ENCODE measurements at regions not wholly inside any gene's neighbourhood (a gene's known extent, or its start where the extent isn't known, plus 50 kb on each side); places are given as distances from the start of the nearest gene placed in this dataset.

GRCh38 chr6:165733489-165733791, 70.4 kb upstream of the PDE10A start:
- DNase-seq, result no peak

DNA sequence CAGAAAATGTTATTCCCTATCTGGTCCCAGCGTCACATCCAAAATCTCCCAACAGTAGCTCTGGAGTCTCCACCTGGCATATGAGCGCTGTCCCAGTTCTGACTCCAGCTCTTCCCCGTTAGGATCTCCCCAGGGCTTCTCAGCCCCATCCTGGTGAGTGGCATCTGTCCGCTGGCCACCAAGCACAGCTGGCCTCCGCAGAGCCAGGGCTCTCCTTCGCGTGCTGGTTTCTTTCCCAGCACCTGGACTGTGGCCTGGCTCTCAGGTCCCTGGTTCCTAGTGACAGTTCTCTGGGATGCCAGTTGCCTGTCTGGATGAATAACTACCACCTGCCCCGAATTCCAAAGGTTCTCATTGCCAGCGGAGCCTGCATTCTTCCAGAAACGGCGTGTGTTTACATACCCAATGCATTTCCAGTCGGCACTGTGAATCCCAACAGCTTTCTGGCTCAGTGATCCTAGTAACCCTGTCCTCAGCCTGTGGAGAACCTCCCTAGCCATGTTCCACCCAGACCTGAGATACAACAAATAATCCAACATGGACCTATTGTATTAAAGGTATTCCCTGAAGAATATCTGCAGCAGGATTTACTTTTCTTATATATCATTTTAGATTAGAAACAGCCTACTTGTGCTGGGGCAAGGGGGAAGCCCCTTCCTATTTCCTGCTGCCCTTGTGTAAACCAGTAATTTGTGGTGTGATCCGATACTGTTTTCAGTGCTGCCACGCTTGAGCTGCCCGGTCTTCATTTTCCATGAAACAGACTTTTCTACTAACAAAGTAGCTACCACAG, 69.9 kb upstream of the PDE10A start:
- no peak for DNase-seq

- DNase-seq, result peak; percentile 68
Observed at GRCh38 chr6:165729307-165729936, 66.4 kb upstream of the PDE10A start.

DNA sequence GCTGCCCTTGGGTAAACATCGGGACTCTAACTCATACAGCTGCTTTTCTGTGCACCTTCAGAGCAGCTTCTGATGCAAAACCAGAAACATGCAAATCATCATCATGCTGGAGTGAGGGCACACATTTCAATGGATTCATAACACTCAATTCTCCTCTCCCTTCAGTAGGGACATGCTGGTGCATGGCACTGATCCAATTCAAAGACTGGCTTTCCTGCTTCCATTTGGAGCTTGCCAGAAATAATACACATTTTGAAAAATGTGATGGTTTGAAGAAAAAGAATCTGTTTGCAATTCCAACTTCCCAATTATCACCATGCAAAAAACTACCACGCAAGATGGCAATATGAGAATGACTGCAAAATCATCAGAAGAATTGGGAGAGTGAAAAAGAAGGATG, 65.2 kb upstream of the PDE10A start:
- DNase-seq, result no peak

- DNase-seq, result no peak
Observed at GRCh38 chr6:165726965-165727381, 63.9 kb upstream of the PDE10A start.

DNA sequence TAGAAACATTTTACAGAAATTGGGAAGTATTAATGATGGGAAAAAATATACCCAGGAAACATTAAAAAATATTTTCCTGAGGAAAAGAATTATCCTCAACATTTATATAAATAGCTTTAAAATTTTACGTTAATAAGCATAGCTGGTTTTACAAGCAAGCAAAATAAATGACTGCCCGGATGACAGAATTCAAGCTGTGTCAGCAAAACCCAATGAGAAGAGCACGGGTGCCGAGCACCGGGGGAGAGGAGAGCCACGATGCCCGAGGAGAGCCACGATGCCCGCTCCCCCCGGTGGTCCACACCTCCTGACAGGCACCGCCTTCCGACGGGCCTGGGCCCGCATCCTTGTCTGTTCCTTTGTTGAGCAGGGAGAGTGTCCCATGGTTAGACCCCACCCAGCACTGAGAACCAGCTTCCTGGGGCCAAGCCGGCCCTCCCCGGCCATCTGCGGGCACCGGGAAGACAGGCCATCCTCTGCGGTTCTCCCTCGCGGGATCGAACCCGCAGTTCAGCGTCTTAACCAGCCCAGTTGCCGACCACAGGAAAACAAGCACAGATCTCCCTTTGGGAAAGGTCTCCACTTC, 63.3 kb upstream of the PDE10A start:
- no peak for DNase-seq

GRCh38 chr6:165725201-165725600, 62.2 kb upstream of the PDE10A start:
- no peak for DNase-seq

GRCh38 chr6:165723326-165723725, 60.3 kb upstream of the PDE10A start:
- DNase-seq, result no peak

DNA sequence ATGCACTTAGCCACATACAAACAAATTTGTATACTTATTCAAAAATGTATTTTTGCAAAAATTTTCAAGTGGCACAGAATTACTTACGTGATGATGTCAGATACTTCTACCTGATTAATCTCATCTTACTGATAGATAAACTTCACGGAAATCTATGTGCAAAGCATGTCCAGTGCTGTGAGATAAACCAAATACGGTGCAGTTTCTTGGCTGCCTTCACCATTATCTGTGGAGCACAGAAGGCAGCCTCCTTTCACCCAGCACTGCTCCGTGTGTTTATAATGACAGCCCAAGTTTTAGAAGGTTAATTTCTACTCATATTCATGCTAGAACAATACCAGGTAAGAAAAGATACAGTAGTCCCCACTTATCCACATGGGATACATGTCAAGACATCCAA, 59.0 kb upstream of the PDE10A start:
- DNase-seq, result no peak

DNA sequence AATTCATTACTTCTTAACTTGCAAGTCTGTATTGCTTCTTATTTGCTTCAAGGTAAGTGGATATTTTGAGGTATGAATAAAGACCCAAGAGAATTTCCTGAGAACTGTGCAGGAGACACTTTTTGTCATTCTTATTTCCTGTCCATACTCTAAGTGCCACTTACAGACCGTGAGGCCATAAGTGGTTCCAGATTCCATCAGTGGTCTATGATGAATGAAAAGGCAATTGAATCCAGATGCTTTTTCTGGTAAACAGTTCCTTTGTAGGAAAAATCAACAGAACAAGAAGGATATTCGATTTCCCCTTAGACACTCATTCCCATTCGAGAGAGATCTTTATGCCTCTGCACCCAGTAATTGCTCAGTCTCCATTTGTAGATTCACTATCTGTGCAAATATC, 58.3 kb upstream of the PDE10A start:
- no peak for DNase-seq

- DNase-seq, result no peak
Observed at GRCh38 chr6:165718491-165718891, 55.5 kb upstream of the PDE10A start.

GRCh38 chr6:165717732-165718465, 54.9 kb upstream of the PDE10A start:
- DNase-seq, result no peak

- no peak for DNase-seq
Observed at GRCh38 chr6:165716886-165717285, 53.8 kb upstream of the PDE10A start.

GRCh38 chr6:165715428-165715827, 52.4 kb upstream of the PDE10A start:
- DNase-seq, result no peak

- no peak for DNase-seq
Observed at GRCh38 chr6:165714907-165715306, 51.9 kb upstream of the PDE10A start.

GRCh38 chr6:165713845-165714466, 50.9 kb upstream of the PDE10A start:
- DNase-seq, result no peak
